Nephron progenitor cell (in vitro differentiated cells): ENCODE measurements at regions not wholly inside any gene's neighbourhood (a gene's known extent, or its start where the extent isn't known, plus 50 kb on each side); places are given as distances from the start of the nearest gene placed in this dataset.

Source experiments
- DNase-seq: peaks from one replicate; pipeline ENCODE4 v3.0.0; 2021
- H3K27ac Mint-ChIP-seq: 2 replicates; pipeline ENCODE4 v1.8.0; 2021; ENCODE audit warnings: mild to moderate bottlenecking, moderate library complexity, mixed read lengths
- H3K27me3 Mint-ChIP-seq: 2 replicates; pipeline ENCODE4 v1.8.0; 2021; ENCODE audit warnings: mild to moderate bottlenecking, low read depth, mixed read lengths; ENCODE audit not compliant: poor library complexity
- H3K36me3 Mint-ChIP-seq: 2 replicates; pipeline ENCODE4 v1.8.0; 2021; ENCODE audit warnings: low read depth, mixed read lengths
- H3K4me1 Mint-ChIP-seq: 2 replicates; pipeline ENCODE4 v1.8.0; 2021; ENCODE audit warnings: mixed read lengths
- H3K4me3 Mint-ChIP-seq: 2 replicates; pipeline ENCODE4 v1.8.0; 2021; ENCODE audit warnings: mild to moderate bottlenecking, moderate library complexity, mixed read lengths
- H3K9me3 Mint-ChIP-seq: 2 replicates; pipeline ENCODE4 v1.8.0; 2021; ENCODE audit warnings: mild to moderate bottlenecking, moderate library complexity, mixed read lengths
- CTCF ChIP-seq: fragments of 200-600 bp; sonication (generic); IDR thresholded peaks from 2 replicates; pipeline ENCODE4 v1.5.0; 2021; ENCODE audit warnings: antibody characterized with exemption

GRCh38 chr4:178280362-178280761 lies 838.1 kb upstream of the AGA start:
- Mint-ChIP-seq H3K27me3 (peaks cover 3% of the 10 kb centered on the region), H3K27ac (peak overlapping the region; percentile 74), H3K9me3 (no peaks in the 10 kb centered on the region), H3K4me1 (peaks cover 11% of the 10 kb centered on the region), H3K4me3 (no peak overlapping the region), H3K36me3 (no peaks in the 10 kb centered on the region)
- no peak for DNase-seq
- TF ChIP-seq CTCF: no peak

GRCh38 chr4:178288462-178288861 lies 846.2 kb upstream of the AGA start:
- Mint-ChIP-seq H3K27ac (no peak overlapping the region), H3K4me3 (no peak overlapping the region), H3K27me3 (peaks cover 3% of the 10 kb centered on the region), H3K4me1 (no peaks in the 10 kb centered on the region), H3K9me3 (no peaks in the 10 kb centered on the region), H3K36me3 (no peaks in the 10 kb centered on the region)
- no peak for DNase-seq
- no peak for TF ChIP-seq CTCF

DNA sequence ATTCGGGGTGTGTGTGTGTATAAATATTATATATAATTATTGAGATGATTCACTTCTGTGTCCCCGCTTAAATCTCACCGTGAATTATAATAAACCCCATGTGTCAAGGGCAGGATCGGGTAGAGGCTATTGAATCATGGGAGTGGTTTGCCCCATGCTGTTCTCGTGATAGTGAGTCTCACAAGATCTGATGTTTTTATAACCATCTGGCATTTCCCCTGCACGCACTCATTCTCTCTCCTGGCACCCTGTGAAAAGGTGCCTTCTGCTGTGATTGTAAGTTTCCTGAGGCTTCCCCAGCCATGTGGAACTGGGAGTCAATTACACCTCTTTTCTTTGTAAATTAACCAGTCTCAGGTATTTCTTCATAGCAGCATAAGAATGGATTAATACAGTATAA lies 851.4 kb upstream of the AGA start:
- no peaks in the 10 kb centered on the region for H3K36me3 Mint-ChIP-seq
- H3K27me3 Mint-ChIP-seq: peaks cover 7% of the 10 kb centered on the region
- no peak overlapping the region for H3K27ac Mint-ChIP-seq
- no peaks in the 10 kb centered on the region for H3K9me3 Mint-ChIP-seq
- no peak for TF ChIP-seq CTCF
- no peak overlapping the region for H3K4me3 Mint-ChIP-seq
- no peak for DNase-seq
- no peaks in the 10 kb centered on the region for H3K4me1 Mint-ChIP-seq

- no peaks in the 10 kb centered on the region for H3K4me1 Mint-ChIP-seq
- H3K27ac Mint-ChIP-seq: no peak overlapping the region
- no peaks in the 10 kb centered on the region for H3K36me3 Mint-ChIP-seq
- TF ChIP-seq CTCF: no peak
- no peak for DNase-seq
- no peaks in the 10 kb centered on the region for H3K9me3 Mint-ChIP-seq
- no peak overlapping the region for H3K4me3 Mint-ChIP-seq
- peaks cover 4% of the 10 kb centered on the region for H3K27me3 Mint-ChIP-seq
Measured at GRCh38 chr4:178296669-178297068, 854.4 kb upstream of the AGA start.

GRCh38 chr4:178306565-178306964 lies 864.3 kb upstream of the AGA start:
- Mint-ChIP-seq H3K4me3 (no peak overlapping the region), H3K36me3 (no peaks in the 10 kb centered on the region), H3K4me1 (no peaks in the 10 kb centered on the region), H3K27me3 (no peaks in the 10 kb centered on the region), H3K27ac (no peak overlapping the region), H3K9me3 (no peaks in the 10 kb centered on the region)
- DNase-seq: no peak
- no peak for TF ChIP-seq CTCF

DNA sequence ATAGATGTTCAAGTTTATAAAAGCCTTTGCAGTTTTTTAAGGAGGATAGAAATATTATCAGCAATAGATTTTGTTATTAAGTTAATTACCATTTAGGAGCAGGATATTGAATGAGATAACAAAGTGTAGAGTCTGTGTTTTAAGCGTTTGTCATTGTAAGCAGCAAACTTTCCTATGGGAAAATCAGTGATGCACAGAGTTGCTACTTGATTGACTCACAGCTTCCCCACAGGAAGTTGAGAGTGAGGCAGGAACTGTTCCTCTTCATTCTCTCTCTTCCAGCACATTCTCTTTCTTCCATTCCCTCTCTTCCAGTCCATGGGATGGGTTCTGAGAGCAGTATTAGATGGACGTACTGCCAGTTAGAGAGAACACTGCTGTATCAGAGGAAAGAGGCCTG lies 867.7 kb upstream of the AGA start:
- Mint-ChIP-seq H3K27me3 (no peaks in the 10 kb centered on the region), H3K4me1 (no peaks in the 10 kb centered on the region), H3K4me3 (no peak overlapping the region), H3K27ac (no peak overlapping the region), H3K36me3 (no peaks in the 10 kb centered on the region), H3K9me3 (no peaks in the 10 kb centered on the region)
- no peak for DNase-seq
- TF ChIP-seq CTCF: no peak
